Osteocyte (in vitro differentiated cells): ENCODE measurements at regions not wholly inside any gene's neighbourhood (a gene's known extent, or its start where the extent isn't known, plus 50 kb on each side); places are given as distances from the start of the nearest gene placed in this dataset.

Experiments
- DNase-seq: peaks from one replicate; pipeline ENCODE4 v3.0.0; 2021; ENCODE audit warnings: mixed read lengths; ENCODE audit not compliant: unreplicated experiment; ENCODE audit errors: extremely low spot score
- H3K27ac Mint-ChIP-seq: one replicate; pipeline ENCODE4 v1.8.0; 2021; ENCODE audit warnings: mild to moderate bottlenecking, mixed read lengths; ENCODE audit not compliant: unreplicated experiment
- H3K27me3 Mint-ChIP-seq: one replicate; pipeline ENCODE4 v1.8.0; 2021; ENCODE audit warnings: mixed read lengths; ENCODE audit not compliant: unreplicated experiment
- H3K36me3 Mint-ChIP-seq: one replicate; pipeline ENCODE4 v1.8.0; 2021; ENCODE audit warnings: mixed read lengths; ENCODE audit not compliant: unreplicated experiment
- H3K4me1 Mint-ChIP-seq: one replicate; pipeline ENCODE4 v1.8.0; 2021; ENCODE audit warnings: mixed read lengths; ENCODE audit not compliant: unreplicated experiment
- H3K4me3 Mint-ChIP-seq: one replicate; pipeline ENCODE4 v1.8.0; 2021; ENCODE audit warnings: mild to moderate bottlenecking, moderate library complexity, mixed read lengths; ENCODE audit not compliant: unreplicated experiment
- H3K9me3 Mint-ChIP-seq: one replicate; pipeline ENCODE4 v1.8.0; 2021; ENCODE audit warnings: mixed read lengths; ENCODE audit not compliant: unreplicated experiment
- TF ChIP-seq, protein P1 (sequence below): fragments of 200-600 bp; sonication (generic); IDR thresholded peaks from 2 replicates; pipeline ENCODE4 v1.5.0; 2021; ENCODE audit warnings: antibody characterized with exemption, mild to moderate bottlenecking, moderate library complexity

DNA sequence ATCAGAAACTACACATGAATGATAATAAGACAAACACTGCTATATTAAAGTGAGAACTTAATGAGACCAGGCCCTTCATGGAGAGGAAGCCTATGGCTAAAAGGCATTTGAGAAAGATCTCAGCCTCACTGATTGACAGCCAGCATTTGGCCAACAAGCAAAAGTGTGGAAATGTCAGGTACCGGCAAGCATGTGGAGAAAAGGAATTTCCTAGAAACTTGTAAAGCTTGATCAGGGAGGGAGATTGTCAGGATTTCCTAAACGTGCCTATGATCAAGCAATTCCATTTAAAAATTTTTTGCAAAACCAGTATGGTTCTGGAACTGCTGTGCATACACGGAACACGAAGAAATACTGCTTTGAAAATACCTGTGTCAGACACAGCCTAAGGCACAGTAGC is 220.3 kb upstream of the ATP10A start:
- H3K4me3 Mint-ChIP-seq, result peak overlapping the region; percentile 85

DNA sequence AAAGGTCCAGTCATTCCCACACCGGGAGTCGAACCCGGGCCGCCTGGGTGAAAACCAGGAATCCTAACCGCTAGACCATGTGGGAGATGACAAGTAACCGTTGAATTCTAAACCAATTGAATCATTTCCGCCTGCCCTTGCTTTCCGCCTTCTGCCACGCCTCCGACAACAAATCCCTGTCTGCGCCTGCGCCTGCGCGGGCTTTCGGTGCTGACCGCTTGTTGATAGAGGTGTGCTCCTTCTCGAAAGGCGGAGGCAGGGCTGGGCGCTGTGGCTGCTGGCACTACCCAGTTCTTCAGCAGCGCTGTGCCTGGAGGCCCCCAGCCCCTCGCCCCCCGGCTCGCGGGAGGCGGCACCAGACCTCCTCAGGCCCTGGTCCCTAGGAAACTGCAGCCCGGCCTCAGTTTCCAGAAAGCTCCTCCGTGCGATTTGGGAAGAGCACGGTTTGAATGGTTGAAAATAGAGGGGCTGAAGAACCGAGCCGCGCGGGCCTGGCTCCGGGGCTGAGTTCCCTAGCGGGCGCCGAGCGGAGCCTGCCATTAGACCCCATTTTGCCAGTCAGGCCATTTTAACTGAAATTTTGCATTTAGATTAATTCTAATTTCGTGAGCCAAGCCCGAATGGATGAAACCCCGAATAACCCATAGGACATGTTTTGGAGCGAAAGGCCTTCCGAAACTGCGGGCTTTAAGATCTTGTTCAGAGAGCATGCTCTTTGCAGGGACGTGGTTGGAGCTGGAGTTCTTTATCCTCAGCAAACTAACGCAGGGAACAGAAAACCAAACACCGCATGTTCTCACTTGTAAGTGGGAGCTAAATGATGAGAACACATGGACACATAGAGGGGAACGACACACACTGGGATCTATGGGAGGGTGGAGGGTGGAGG is 219.3 kb upstream of the ATP10A start:
- peak; percentile 99 for DNase-seq
- Mint-ChIP-seq H3K4me1 (peaks cover 15% of the 10 kb centered on the region), H3K27ac (peak overlapping the region; percentile 89), H3K36me3 (no peaks in the 10 kb centered on the region), H3K27me3 (peaks cover 8% of the 10 kb centered on the region), H3K9me3 (no peaks in the 10 kb centered on the region), H3K4me3 (peak overlapping the region; percentile 85)
- TF ChIP-seq, protein P1, sequence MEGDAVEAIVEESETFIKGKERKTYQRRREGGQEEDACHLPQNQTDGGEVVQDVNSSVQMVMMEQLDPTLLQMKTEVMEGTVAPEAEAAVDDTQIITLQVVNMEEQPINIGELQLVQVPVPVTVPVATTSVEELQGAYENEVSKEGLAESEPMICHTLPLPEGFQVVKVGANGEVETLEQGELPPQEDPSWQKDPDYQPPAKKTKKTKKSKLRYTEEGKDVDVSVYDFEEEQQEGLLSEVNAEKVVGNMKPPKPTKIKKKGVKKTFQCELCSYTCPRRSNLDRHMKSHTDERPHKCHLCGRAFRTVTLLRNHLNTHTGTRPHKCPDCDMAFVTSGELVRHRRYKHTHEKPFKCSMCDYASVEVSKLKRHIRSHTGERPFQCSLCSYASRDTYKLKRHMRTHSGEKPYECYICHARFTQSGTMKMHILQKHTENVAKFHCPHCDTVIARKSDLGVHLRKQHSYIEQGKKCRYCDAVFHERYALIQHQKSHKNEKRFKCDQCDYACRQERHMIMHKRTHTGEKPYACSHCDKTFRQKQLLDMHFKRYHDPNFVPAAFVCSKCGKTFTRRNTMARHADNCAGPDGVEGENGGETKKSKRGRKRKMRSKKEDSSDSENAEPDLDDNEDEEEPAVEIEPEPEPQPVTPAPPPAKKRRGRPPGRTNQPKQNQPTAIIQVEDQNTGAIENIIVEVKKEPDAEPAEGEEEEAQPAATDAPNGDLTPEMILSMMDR, result no peak

More for the DNA sequence above, 220.3 kb upstream of the ATP10A start:
- Mint-ChIP-seq H3K36me3 (no peaks in the 10 kb centered on the region), H3K27me3 (peaks cover 8% of the 10 kb centered on the region), H3K9me3 (no peaks in the 10 kb centered on the region), H3K27ac (peak overlapping the region; percentile 89), H3K4me1 (peaks cover 15% of the 10 kb centered on the region)
- TF ChIP-seq, protein P1, result no peak
- DNase-seq, result no peak

DNA sequence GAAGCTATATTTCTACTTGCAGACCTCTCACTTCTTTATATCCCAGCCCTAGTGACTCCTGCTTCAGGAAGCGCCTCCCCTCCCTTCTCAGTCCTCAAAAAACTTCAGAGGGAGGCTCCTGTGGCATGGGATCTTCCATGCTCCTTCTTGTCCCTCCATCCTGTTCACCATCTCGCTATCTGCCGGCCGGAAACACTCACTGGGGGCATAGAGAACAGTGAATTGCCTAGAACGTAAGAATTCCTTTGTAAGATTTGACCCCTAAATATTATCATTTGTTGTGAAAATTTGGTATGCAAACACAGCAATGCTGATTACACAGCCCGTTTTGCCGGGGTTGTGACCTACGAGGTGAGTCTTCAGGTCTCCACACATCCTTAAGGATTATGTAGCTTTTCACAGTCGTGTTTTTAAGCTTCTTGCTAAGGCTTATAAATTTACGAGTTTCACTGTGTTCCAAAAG is 218.7 kb upstream of the ATP10A start:
- H3K27me3 Mint-ChIP-seq, result peaks cover 8% of the 10 kb centered on the region
- TF ChIP-seq, protein P1, result no peak
- no peaks in the 10 kb centered on the region for H3K36me3 Mint-ChIP-seq
- no peaks in the 10 kb centered on the region for H3K9me3 Mint-ChIP-seq
- peaks cover 15% of the 10 kb centered on the region for H3K4me1 Mint-ChIP-seq
- H3K4me3 Mint-ChIP-seq, result peak overlapping the region; percentile 85
- peak overlapping the region; percentile 89 for H3K27ac Mint-ChIP-seq
- DNase-seq, result no peak

DNA sequence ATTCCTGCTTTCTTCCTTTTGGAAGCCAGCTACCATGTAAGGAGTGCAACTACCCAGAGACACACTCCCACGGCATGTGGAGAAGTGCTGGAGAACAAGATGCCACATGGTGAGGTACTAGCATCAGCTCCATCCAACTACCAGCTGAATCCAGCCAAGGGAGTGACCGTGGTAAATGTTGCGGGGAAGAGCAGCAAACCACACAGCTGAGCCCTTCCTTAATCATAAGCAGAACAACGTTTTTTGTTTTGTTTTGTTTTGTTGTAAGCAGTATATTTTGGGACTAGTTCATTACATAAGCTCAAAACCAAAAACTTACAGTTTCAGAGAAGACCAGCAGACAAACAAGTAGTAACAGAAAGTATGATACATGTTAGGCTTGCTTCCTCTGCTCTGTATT is 212.6 kb upstream of the ATP10A start:
- no peak overlapping the region for H3K4me3 Mint-ChIP-seq
- no peaks in the 10 kb centered on the region for H3K36me3 Mint-ChIP-seq
- H3K27me3 Mint-ChIP-seq, result peaks cover 36% of the 10 kb centered on the region
- H3K27ac Mint-ChIP-seq, result no peak overlapping the region
- no peaks in the 10 kb centered on the region for H3K9me3 Mint-ChIP-seq
- H3K4me1 Mint-ChIP-seq, result no peaks in the 10 kb centered on the region
- DNase-seq, result no peak
- TF ChIP-seq, protein P1, result no peak
